SH-SY5Y (cell line): ENCODE measurements at regions not wholly inside any gene's neighbourhood (a gene's known extent, or its start where the extent isn't known, plus 50 kb on each side); places are given as distances from the start of the nearest gene placed in this dataset.

ENCODE experiments used
- GATA2 ChIP-seq: IDR thresholded peaks from 2 replicates; pipeline ENCODE4 v1.6.1; 2011; ENCODE audit warnings: mild to moderate bottlenecking, low read depth, low read length
- GATA3 ChIP-seq: IDR thresholded peaks from 2 replicates; pipeline ENCODE4 v1.6.1; 2011; ENCODE audit warnings: low read depth, mild to moderate bottlenecking, low read length, moderate library complexity

GRCh38 chr5:167984951-167985350 lies 306.5 kb upstream of the WWC1 start:
- TF ChIP-seq GATA3 (no peak), GATA2 (no peak)

- TF ChIP-seq GATA3 (no peak), GATA2 (no peak)
These were observed 306.1 kb upstream of the WWC1 start for GRCh38 chr5:167985373-167985772.

GRCh38 chr5:167987490-167988280 lies 303.8 kb upstream of the WWC1 start:
- TF ChIP-seq GATA3 (no peak), GATA2 (no peak)

DNA sequence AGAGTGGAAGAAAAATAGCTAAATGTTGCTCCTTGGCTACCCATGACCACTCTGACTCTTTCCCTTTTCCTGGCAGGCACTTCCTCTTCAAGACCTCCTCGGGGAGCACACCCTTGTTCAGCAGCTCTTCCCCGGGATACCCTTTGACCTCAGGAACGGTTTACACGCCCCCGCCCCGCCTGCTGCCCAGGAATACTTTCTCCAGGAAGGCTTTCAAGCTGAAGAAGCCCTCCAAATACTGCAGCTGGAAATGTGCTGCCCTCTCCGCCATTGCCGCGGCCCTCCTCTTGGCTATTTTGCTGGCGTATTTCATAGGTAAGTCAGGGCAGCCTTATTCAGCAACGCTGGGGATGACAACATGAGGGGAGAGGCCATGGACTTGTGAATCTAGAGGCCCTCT lies 298.6 kb upstream of the WWC1 start:
- TF ChIP-seq GATA3, result no peak
- no peak for TF ChIP-seq GATA2

DNA sequence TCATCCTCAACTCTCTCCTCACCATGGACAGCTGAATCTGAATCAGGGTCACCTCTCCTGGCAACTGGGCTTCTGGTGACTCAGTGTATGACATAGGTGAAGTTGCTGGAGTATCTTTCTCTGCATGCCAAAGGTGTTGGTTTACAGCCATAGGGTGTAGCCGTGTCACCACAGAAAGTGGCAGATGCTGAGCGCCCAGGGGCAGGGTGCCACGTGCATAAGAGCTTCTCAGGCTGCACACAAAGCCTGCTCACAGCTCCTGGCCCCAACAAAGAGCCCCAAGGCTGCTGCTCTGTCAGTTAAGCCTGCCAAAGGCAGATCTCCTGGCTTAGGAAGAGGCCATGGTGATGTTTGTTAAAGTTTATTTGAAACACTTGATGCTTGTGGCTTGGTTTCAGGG lies 297.7 kb upstream of the WWC1 start:
- TF ChIP-seq GATA2 (no peak), GATA3 (no peak)

- TF ChIP-seq GATA2, result no peak
- TF ChIP-seq GATA3, result no peak
These were observed 295.5 kb upstream of the WWC1 start for GRCh38 chr5:167995844-167996425.

GRCh38 chr5:167998148-167998767 lies 293.2 kb upstream of the WWC1 start:
- TF ChIP-seq GATA2, result no peak
- TF ChIP-seq GATA3, result no peak

- TF ChIP-seq GATA2, result no peak
- TF ChIP-seq GATA3, result no peak
These were observed 292.3 kb upstream of the WWC1 start for GRCh38 chr5:167999182-167999581.

GRCh38 chr5:168001318-168001717 lies 290.1 kb upstream of the WWC1 start:
- TF ChIP-seq GATA3 (no peak), GATA2 (no peak)

DNA sequence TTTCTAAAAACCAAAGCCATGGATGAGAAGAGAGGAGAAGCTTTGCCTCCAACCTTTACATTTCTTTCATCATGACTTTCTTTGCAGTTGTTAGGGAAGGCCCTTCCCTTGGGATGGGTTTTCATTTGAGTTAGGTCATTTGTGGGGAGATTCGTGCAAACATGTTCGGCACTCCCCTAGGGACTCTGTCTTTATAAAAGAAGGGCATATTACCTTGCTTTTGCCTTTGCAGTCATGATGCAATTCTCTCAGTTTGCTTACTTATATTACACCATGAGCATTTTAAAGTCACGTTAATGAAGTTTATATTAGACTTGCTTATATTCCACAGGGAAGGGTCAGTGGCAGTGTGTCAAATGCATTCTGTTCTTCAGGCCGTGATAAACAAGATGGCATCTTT lies 289.3 kb upstream of the WWC1 start:
- TF ChIP-seq GATA3, result no peak
- no peak for TF ChIP-seq GATA2

GRCh38 chr5:168005093-168005492 lies 286.4 kb upstream of the WWC1 start:
- TF ChIP-seq GATA3, result no peak
- no peak for TF ChIP-seq GATA2

DNA sequence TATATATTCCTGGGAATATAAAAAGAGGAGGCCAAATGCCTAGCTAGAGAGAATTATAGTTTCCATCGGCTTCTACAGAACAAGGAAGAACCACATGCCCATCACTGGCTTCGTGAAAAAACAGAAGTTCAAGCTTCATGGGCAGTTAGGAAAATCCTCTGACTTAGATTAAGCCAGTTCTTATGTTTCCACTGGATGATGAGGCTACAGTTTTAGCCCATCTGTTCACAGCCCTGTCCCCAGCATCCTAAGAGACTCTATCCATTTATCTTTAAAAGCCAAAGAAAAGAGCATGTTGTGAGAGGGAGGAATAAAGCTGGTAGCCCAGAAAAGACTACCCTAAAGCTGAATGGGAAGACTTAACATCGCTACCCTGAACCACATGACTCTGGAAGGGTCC lies 285.5 kb upstream of the WWC1 start:
- no peak for TF ChIP-seq GATA2
- no peak for TF ChIP-seq GATA3

- TF ChIP-seq GATA2 (no peak), GATA3 (no peak)
These were observed 284.9 kb upstream of the WWC1 start for GRCh38 chr5:168006456-168007130.

- TF ChIP-seq GATA3 (no peak), GATA2 (no peak)
These were observed 284.2 kb upstream of the WWC1 start for GRCh38 chr5:168007286-168007685.

DNA sequence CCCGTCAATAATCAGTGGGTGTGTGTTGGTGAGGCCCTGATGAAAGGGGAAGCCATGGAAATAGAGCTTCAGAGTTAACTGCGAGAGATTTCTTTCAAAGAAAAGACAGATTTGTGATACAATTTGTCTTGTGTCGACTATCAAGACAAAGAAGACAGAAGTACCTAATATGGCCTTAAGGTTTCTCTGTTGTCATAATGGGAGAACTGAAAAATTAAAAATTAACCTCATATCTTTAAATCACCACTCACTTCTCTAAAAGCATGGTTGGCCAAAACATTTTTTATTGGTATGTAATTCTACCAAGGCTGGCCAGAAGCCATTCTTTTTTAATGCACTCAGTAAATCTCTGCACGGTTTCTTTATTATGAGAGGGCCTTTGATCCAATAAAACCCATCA lies 282.9 kb upstream of the WWC1 start:
- TF ChIP-seq GATA2, result no peak
- no peak for TF ChIP-seq GATA3
